WTC11 (cell line): ENCODE measurements at regions not wholly inside any gene's neighbourhood (a gene's known extent, or its start where the extent isn't known, plus 50 kb on each side); places are given as distances from the start of the nearest gene placed in this dataset.

Source experiments
- ATAC-seq: fragments of 200-7000 bp; cut with Tn5 transposase; 2 replicates; pipeline ENCODE4 v1.10.0; 2021; ENCODE audit warnings: mild to moderate bottlenecking, moderate library complexity
- CTCF ChIA-PET: fragments of 300-600 bp; sonication (Branson Sonifier 250); formaldehyde crosslinking; loops from one replicate; lab custom pipeline; 2021; ENCODE audit warnings: antibody characterized with exemption; lab: Charles Lee
- POLR2A ChIA-PET: fragments of 350-600 bp; sonication (Branson Sonifier 250); formaldehyde crosslinking; loops from one replicate; lab custom pipeline; 2021; ENCODE audit warnings: antibody characterized with exemption; lab: Charles Lee
- DNase-seq: peaks from one replicate; pipeline ENCODE4 v3.0.0; 2021; ENCODE audit warnings: low spot score
- H3K27ac Mint-ChIP-seq: 2 replicates; pipeline ENCODE4 v1.8.0; 2021; ENCODE audit warnings: mixed read lengths
- H3K27me3 Mint-ChIP-seq: 2 replicates; pipeline ENCODE4 v1.8.0; 2021; ENCODE audit warnings: low read depth, mild to moderate bottlenecking, moderate library complexity, mixed read lengths
- H3K36me3 Mint-ChIP-seq: 2 replicates; pipeline ENCODE4 v1.8.0; 2021; ENCODE audit warnings: mixed read lengths
- H3K4me1 Mint-ChIP-seq: 2 replicates; pipeline ENCODE4 v1.8.0; 2022; ENCODE audit warnings: mixed read lengths
- H3K4me3 Mint-ChIP-seq: 2 replicates; pipeline ENCODE4 v1.8.0; 2021; ENCODE audit warnings: mild to moderate bottlenecking, moderate library complexity, mixed read lengths
- H3K9me3 Mint-ChIP-seq: 2 replicates; pipeline ENCODE4 v1.8.0; 2021; ENCODE audit warnings: mixed read lengths
- E2F4 ChIP-seq: sonication (generic); formaldehyde crosslinking; IDR thresholded peaks from 2 replicates; pipeline ENCODE4 v1.8.1; 2022; ENCODE audit warnings: low read depth, mild to moderate bottlenecking, moderate library complexity, missing genetic modification reagents, borderline replicate concordance
- ELF4 ChIP-seq: sonication (generic); formaldehyde crosslinking; IDR thresholded peaks from 2 replicates; pipeline ENCODE4 v1.8.1; 2022; ENCODE audit warnings: low read depth, mild to moderate bottlenecking, moderate library complexity, missing genetic modification reagents
- ETV6 ChIP-seq: sonication (generic); formaldehyde crosslinking; IDR thresholded peaks from 2 replicates; pipeline ENCODE4 v1.8.1; 2022; ENCODE audit warnings: mild to moderate bottlenecking, missing genetic modification reagents
- HMGA2 ChIP-seq: fragments of 250-450 bp; sonication (Bioruptor Pico); IDR thresholded peaks from 2 replicates; pipeline ENCODE4 v1.4.0; 2021; ENCODE audit warnings: mild to moderate bottlenecking, moderate library complexity
- HMGXB4 ChIP-seq: sonication (generic); formaldehyde crosslinking; IDR thresholded peaks from 2 replicates; pipeline ENCODE4 v1.8.1; 2023; ENCODE audit warnings: mild to moderate bottlenecking, moderate library complexity, missing genetic modification reagents
- JAZF1 ChIP-seq: fragments of 250-450 bp; sonication (Bioruptor Pico); IDR thresholded peaks from 2 replicates; pipeline ENCODE4 v1.9.0; 2021; ENCODE audit warnings: moderate library complexity, mild to moderate bottlenecking, inconsistent platforms
- MXD4 ChIP-seq: fragments of 250-450 bp; sonication (Bioruptor Pico); IDR thresholded peaks from 2 replicates; pipeline ENCODE4 v1.8.0; 2021; ENCODE audit warnings: mild to moderate bottlenecking, moderate library complexity, borderline replicate concordance
- NFE2L1 ChIP-seq: sonication (generic); formaldehyde crosslinking; IDR thresholded peaks from 2 replicates; pipeline ENCODE4 v1.8.1; 2023; ENCODE audit warnings: missing genetic modification reagents
- NFYB ChIP-seq: sonication (generic); formaldehyde crosslinking; conservative IDR thresholded peaks from 2 replicates; pipeline ENCODE4 v1.8.0; 2022; ENCODE audit warnings: low read depth, missing genetic modification reagents
- NR1H2 ChIP-seq: sonication (generic); formaldehyde crosslinking; IDR thresholded peaks from 2 replicates; pipeline ENCODE4 v1.9.0; 2021; ENCODE audit warnings: mild to moderate bottlenecking, moderate library complexity, missing genetic modification reagents
- NR2C2 ChIP-seq: sonication (generic); formaldehyde crosslinking; IDR thresholded peaks from 2 replicates; pipeline ENCODE4 v1.8.0; 2022; ENCODE audit warnings: mild to moderate bottlenecking, missing genetic modification reagents
- NR3C1 ChIP-seq: sonication (generic); formaldehyde crosslinking; conservative IDR thresholded peaks from 2 replicates; pipeline ENCODE4 v1.8.1; 2023; ENCODE audit warnings: low read depth, mild to moderate bottlenecking, missing genetic modification reagents
- TP53 ChIP-seq: sonication (generic); formaldehyde crosslinking; IDR thresholded peaks from 2 replicates; pipeline ENCODE4 v1.8.1; 2023; ENCODE audit warnings: mild to moderate bottlenecking, missing genetic modification reagents
- ZBTB21 ChIP-seq: sonication (generic); formaldehyde crosslinking; IDR thresholded peaks from 2 replicates; pipeline ENCODE4 v1.8.1; 2023; ENCODE audit warnings: mild to moderate bottlenecking, missing genetic modification reagents, borderline replicate concordance
- ZNF512 ChIP-seq: sonication (generic); formaldehyde crosslinking; IDR thresholded peaks from 2 replicates; pipeline ENCODE4 v1.8.1; 2022; ENCODE audit warnings: missing genetic modification reagents, borderline replicate concordance
- TF ChIP-seq, protein P1 (sequence below): sonication (generic); formaldehyde crosslinking; IDR thresholded peaks from 2 replicates; pipeline ENCODE4 v1.8.0; 2023; ENCODE audit warnings: missing genetic modification reagents, mild to moderate bottlenecking, borderline replicate concordance
- TF ChIP-seq, protein P2 (sequence below): fragments of 200-600 bp; IDR thresholded peaks from 2 replicates; pipeline ENCODE4 v1.8.0; 2022; ENCODE audit warnings: antibody characterized with exemption
- TF ChIP-seq, protein P3 (sequence below): sonication (generic); formaldehyde crosslinking; IDR thresholded peaks from 2 replicates; pipeline ENCODE4 v1.8.0; 2022; ENCODE audit warnings: mild to moderate bottlenecking, missing genetic modification reagents
- TF ChIP-seq, protein P4 (sequence below): sonication (generic); formaldehyde crosslinking; IDR thresholded peaks from 2 replicates; pipeline ENCODE4 v1.8.1; 2023; ENCODE audit warnings: mild to moderate bottlenecking, missing genetic modification reagents, borderline replicate concordance

DNA sequence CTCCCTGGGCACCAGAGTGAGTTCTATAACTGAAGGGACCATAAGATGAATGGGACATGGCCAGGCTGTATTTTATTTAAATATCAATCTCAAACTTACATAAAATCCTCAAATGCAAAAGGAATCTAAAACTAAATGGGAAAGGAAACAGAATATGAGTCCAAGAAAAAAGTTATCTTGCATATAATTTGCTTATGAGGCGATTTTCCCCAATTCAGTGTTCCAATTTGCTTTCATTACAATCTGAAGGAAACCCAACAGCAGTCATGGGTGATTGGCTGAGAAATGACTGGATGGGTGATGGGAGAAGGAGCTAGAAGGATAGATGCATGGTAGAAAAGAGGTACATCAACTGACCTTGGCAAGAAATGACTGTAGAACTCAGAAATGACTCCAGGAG lies 511.3 kb upstream of the TENM3 start (continued):
- TF ChIP-seq, protein P1, sequence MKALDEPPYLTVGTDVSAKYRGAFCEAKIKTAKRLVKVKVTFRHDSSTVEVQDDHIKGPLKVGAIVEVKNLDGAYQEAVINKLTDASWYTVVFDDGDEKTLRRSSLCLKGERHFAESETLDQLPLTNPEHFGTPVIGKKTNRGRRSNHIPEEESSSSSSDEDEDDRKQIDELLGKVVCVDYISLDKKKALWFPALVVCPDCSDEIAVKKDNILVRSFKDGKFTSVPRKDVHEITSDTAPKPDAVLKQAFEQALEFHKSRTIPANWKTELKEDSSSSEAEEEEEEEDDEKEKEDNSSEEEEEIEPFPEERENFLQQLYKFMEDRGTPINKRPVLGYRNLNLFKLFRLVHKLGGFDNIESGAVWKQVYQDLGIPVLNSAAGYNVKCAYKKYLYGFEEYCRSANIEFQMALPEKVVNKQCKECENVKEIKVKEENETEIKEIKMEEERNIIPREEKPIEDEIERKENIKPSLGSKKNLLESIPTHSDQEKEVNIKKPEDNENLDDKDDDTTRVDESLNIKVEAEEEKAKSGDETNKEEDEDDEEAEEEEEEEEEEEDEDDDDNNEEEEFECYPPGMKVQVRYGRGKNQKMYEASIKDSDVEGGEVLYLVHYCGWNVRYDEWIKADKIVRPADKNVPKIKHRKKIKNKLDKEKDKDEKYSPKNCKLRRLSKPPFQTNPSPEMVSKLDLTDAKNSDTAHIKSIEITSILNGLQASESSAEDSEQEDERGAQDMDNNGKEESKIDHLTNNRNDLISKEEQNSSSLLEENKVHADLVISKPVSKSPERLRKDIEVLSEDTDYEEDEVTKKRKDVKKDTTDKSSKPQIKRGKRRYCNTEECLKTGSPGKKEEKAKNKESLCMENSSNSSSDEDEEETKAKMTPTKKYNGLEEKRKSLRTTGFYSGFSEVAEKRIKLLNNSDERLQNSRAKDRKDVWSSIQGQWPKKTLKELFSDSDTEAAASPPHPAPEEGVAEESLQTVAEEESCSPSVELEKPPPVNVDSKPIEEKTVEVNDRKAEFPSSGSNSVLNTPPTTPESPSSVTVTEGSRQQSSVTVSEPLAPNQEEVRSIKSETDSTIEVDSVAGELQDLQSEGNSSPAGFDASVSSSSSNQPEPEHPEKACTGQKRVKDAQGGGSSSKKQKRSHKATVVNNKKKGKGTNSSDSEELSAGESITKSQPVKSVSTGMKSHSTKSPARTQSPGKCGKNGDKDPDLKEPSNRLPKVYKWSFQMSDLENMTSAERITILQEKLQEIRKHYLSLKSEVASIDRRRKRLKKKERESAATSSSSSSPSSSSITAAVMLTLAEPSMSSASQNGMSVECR (CRISPR knock-in tag), result no peak
- no peak for TF ChIP-seq ZNF512 (CRISPR knock-in tag)
- TF ChIP-seq NFE2L1 (CRISPR knock-in tag), result no peak

DNA sequence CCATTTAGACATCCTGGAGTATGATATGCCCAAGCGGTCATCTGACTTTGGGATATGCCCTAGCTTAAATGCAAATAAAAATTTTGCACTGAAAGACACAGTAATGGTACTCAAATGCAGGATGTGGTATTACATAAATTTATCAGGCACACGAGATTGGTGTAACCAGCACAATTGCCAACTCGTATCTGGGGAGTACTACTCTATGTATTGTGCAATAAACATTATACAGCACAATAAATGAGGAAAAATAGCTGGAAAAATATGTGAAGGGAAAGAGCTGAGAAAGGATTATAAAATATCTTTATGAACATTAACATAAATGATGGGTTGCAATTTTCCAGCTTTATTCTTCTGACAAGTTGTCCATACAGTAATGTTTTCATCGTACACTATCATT lies 505.5 kb upstream of the TENM3 start:
- TF ChIP-seq JAZF1 (no peak), ETV6 (CRISPR knock-in tag) (no peak), ZBTB21 (no peak), TP53 (CRISPR knock-in tag) (no peak)
- TF ChIP-seq, protein P2, sequence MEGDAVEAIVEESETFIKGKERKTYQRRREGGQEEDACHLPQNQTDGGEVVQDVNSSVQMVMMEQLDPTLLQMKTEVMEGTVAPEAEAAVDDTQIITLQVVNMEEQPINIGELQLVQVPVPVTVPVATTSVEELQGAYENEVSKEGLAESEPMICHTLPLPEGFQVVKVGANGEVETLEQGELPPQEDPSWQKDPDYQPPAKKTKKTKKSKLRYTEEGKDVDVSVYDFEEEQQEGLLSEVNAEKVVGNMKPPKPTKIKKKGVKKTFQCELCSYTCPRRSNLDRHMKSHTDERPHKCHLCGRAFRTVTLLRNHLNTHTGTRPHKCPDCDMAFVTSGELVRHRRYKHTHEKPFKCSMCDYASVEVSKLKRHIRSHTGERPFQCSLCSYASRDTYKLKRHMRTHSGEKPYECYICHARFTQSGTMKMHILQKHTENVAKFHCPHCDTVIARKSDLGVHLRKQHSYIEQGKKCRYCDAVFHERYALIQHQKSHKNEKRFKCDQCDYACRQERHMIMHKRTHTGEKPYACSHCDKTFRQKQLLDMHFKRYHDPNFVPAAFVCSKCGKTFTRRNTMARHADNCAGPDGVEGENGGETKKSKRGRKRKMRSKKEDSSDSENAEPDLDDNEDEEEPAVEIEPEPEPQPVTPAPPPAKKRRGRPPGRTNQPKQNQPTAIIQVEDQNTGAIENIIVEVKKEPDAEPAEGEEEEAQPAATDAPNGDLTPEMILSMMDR, result no peak
- TF ChIP-seq, all 79 proteins: peak for 0
- H3K27me3 Mint-ChIP-seq, result no peaks in the 10 kb centered on the region
- CTCF ChIA-PET, result no interaction called here
- peaks cover 13% of the 10 kb centered on the region for H3K4me1 Mint-ChIP-seq
- no peaks in the 10 kb centered on the region for H3K36me3 Mint-ChIP-seq
- H3K27ac Mint-ChIP-seq, result no peak overlapping the region
- POLR2A ChIA-PET, result no interaction called here
- ATAC-seq (no peak), DNase-seq (no peak)
- H3K9me3 Mint-ChIP-seq, result peaks cover 8% of the 10 kb centered on the region
- no peak overlapping the region for H3K4me3 Mint-ChIP-seq

DNA sequence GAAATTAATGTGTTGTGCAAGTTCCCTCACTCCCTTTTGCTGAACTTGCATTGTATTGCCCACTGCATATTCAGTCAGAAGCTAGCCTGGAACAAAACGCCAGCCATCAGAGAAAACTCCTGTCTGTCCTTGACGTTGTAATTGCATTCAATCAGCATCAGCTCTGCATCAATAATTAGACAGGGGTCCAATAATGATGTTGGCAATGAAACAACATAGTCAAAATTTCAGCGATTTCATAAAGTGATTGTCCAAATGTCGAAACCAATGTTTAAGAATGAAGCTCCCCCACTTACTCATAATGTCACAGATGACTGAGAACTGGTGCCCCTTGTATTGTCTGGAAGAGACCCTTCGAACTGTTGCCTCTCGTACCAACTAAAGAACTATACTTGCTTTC lies 504.2 kb upstream of the TENM3 start:
- ATAC-seq (no peak), DNase-seq (no peak)
- Mint-ChIP-seq H3K27ac (no peak overlapping the region), H3K27me3 (no peaks in the 10 kb centered on the region), H3K4me1 (peaks cover 13% of the 10 kb centered on the region), H3K4me3 (no peak overlapping the region), H3K9me3 (peaks cover 14% of the 10 kb centered on the region), H3K36me3 (no peaks in the 10 kb centered on the region)
- CTCF ChIA-PET, result no interaction called here
- POLR2A ChIA-PET, result no interaction called here
- TF ChIP-seq NR2C2 (no peak), MXD4 (no peak), NR1H2 (CRISPR knock-in tag) (no peak), E2F4 (CRISPR knock-in tag) (no peak), NR3C1 (CRISPR knock-in tag) (no peak), HMGA2 (no peak), ELF4 (CRISPR knock-in tag) (no peak), NFYB (CRISPR knock-in tag) (no peak), HMGXB4 (CRISPR knock-in tag) (no peak)
- TF ChIP-seq, protein P3, sequence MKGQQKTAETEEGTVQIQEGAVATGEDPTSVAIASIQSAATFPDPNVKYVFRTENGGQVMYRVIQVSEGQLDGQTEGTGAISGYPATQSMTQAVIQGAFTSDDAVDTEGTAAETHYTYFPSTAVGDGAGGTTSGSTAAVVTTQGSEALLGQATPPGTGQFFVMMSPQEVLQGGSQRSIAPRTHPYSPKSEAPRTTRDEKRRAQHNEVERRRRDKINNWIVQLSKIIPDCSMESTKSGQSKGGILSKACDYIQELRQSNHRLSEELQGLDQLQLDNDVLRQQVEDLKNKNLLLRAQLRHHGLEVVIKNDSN, result no peak
- TF ChIP-seq, protein P4, sequence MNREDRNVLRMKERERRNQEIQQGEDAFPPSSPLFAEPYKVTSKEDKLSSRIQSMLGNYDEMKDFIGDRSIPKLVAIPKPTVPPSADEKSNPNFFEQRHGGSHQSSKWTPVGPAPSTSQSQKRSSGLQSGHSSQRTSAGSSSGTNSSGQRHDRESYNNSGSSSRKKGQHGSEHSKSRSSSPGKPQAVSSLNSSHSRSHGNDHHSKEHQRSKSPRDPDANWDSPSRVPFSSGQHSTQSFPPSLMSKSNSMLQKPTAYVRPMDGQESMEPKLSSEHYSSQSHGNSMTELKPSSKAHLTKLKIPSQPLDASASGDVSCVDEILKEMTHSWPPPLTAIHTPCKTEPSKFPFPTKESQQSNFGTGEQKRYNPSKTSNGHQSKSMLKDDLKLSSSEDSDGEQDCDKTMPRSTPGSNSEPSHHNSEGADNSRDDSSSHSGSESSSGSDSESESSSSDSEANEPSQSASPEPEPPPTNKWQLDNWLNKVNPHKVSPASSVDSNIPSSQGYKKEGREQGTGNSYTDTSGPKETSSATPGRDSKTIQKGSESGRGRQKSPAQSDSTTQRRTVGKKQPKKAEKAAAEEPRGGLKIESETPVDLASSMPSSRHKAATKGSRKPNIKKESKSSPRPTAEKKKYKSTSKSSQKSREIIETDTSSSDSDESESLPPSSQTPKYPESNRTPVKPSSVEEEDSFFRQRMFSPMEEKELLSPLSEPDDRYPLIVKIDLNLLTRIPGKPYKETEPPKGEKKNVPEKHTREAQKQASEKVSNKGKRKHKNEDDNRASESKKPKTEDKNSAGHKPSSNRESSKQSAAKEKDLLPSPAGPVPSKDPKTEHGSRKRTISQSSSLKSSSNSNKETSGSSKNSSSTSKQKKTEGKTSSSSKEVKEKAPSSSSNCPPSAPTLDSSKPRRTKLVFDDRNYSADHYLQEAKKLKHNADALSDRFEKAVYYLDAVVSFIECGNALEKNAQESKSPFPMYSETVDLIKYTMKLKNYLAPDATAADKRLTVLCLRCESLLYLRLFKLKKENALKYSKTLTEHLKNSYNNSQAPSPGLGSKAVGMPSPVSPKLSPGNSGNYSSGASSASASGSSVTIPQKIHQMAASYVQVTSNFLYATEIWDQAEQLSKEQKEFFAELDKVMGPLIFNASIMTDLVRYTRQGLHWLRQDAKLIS (CRISPR knock-in tag), result no peak
